ENCODE measurements at regions not wholly inside any gene's neighbourhood (a gene's known extent, or its start where the extent isn't known, plus 50 kb on each side); places are given as distances from the start of the nearest gene placed in this dataset.
A peak's percentile ranks its signal among the peaks of the same experiment; 100 is the strongest.
"Not testable (repeated sequence)": the region's sequence is repeated elsewhere in the genome, so short reads cannot be mapped to it uniquely, and the experiment has no call there.

DNA sequence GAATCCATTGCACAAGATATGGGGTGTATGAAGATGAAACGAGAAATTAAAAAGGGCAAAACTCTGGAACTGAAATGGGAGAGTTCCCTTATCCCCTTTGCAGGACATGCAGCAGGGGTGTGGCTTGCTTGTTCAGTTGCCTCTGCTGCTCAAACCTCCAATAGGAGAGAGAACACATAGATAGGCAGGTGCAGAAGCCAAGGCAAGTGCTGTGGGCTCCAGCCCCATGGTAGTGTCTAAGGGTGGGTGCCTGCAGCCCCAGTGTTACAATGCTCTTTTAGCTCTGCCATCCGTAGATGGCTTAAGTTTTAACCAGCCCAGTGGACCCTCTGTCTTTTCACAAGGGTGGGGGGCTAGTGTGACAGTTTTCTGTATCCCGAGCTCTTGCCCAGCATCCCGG, 69.7 kb downstream of the CMAS start:
- TF ChIP-seq GATA1 (IDR thresholded peaks at IDR 0.05; ENCODE audit: low read depth, low read length) (no peak), POLR2A (IDR thresholded peaks at IDR 0.05; ENCODE audit: low read length) (no peak)
- no peak for DNase-seq

- no peak for DNase-seq
- no peak for TF ChIP-seq GATA1 (IDR thresholded peaks at IDR 0.05; ENCODE audit: low read depth, low read length)
- TF ChIP-seq POLR2A (IDR thresholded peaks at IDR 0.05; ENCODE audit: low read length), result no peak
Observed at GRCh38 chr12:22116376-22116775, 70.4 kb downstream of the CMAS start.

DNA sequence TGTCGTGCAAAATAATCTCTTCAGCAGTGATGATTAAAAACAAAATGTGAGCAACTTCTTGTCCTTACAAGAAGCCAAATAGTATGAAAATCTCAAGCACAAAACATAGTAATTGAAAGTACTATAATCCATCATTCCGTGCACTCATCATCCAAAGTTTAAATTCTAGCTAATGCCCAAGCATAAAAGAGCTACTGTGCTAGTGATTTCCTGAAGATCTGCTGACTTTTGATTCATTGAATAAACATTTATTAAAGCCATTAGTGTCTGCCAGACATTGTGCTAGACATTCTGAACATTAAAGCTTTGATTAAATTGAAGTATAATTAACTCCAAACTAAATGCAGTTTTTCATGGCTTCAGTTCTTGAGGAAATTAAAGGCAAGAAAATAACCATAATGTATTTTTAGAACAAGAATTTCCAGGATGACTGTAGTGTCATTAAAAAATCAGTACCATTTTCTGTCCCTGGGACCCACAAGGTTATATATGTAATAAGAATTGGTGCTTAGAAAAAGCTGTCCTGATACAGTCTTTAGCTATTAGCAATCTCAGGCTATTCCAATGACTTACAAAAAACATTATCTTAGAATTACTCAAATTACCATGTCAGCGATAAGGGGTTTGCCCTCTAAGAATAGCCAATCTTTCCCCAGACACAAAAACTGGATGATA, 71.7 kb downstream of the CMAS start:
- TF ChIP-seq GATA1 (IDR thresholded peaks at IDR 0.05; ENCODE audit: low read depth, low read length) (no peak), POLR2A (IDR thresholded peaks at IDR 0.05; ENCODE audit: low read length) (no peak)
- DNase-seq, result no peak

- DNase-seq, result no peak
- TF ChIP-seq POLR2A (IDR thresholded peaks at IDR 0.05; ENCODE audit: low read length) (no peak), GATA1 (IDR thresholded peaks at IDR 0.05; ENCODE audit: low read depth, low read length) (no peak)
Observed at GRCh38 chr12:22118238-22118790, 72.3 kb downstream of the CMAS start.

DNA sequence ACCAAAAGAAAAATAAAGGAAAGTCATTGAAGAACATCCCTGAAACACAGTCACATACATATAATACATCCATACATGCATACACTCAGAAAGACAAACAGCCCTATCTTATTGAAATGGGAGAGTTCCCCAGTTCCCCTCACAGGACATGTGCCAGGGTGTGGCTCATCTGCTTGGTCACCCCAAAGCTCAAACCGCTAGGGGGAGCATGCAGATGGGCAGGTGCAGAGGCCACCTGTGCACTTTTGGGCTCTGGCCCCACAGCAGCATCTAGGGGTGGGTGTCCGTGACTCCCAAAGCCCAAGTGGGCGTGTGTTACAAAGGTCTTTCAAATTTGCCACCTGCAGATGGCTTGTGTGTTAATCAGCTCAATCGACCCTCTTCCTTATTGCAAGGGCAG, 75.2 kb downstream of the CMAS start:
- TF ChIP-seq GATA1 (IDR thresholded peaks at IDR 0.05; ENCODE audit: low read depth, low read length) (no peak), POLR2A (IDR thresholded peaks at IDR 0.05; ENCODE audit: low read length) (no peak)
- DNase-seq, result peak; percentile 35 to 49

- TF ChIP-seq GATA1 (IDR thresholded peaks at IDR 0.05; ENCODE audit: low read depth, low read length), result no peak
- DNase-seq, result no peak
Observed at GRCh38 chr12:22122359-22122758, 76.3 kb downstream of the CMAS start.

- TF ChIP-seq GATA1 (IDR thresholded peaks at IDR 0.05; ENCODE audit: low read depth, low read length), result no peak
- no peak for DNase-seq
Observed at GRCh38 chr12:22124987-22125386, 79.0 kb downstream of the CMAS start.

GRCh38 chr12:22126101-22126500, 80.1 kb downstream of the CMAS start:
- not testable (repeated sequence) for DNase-seq

- TF ChIP-seq POLR2A (IDR thresholded peaks at IDR 0.05; ENCODE audit: low read length) (no peak), GATA1 (IDR thresholded peaks at IDR 0.05; ENCODE audit: low read depth, low read length) (no peak)
Observed at GRCh38 chr12:22126758-22127157, 80.7 kb downstream of the CMAS start.

GRCh38 chr12:22130671-22131070, 84.7 kb downstream of the CMAS start:
- DNase-seq, result no peak
- TF ChIP-seq GATA1 (IDR thresholded peaks at IDR 0.05; ENCODE audit: low read depth, low read length), result no peak

More at GRCh38 chr12:22126758-22127157, 80.7 kb downstream of the CMAS start:
- DNase-seq, result no peak

- not testable (repeated sequence) for DNase-seq
Observed at GRCh38 chr12:22136604-22137117, 90.6 kb downstream of the CMAS start.
